ENCODE measurements at regions not wholly inside any gene's neighbourhood (a gene's known extent, or its start where the extent isn't known, plus 50 kb on each side); places are given as distances from the start of the nearest gene placed in this dataset.

- Histone ChIP-seq H3K27ac (ENCODE audit: low read depth) (no peak overlapping the region), H2AFZ (no peak overlapping the region), H3K36me3 (ENCODE audit: insufficient read depth) (no peaks in the 10 kb centered on the region), H3K79me2 (replicated peaks; ENCODE audit: insufficient read depth) (no peaks in the 10 kb centered on the region), H3F3A (replicated peaks; ENCODE audit: low read depth) (no peaks in the 10 kb centered on the region), H3K27me3 (ENCODE audit: insufficient read depth) (no peaks in the 10 kb centered on the region), H3K4me2 (no peak overlapping the region), H3K4me3 (no peak overlapping the region), H3K4me1 (ENCODE audit: insufficient read depth) (no peaks in the 10 kb centered on the region), H3K9me2 (ENCODE audit: insufficient read depth) (no peaks in the 10 kb centered on the region), H4K20me1 (replicated peaks; ENCODE audit: insufficient read depth) (no peaks in the 10 kb centered on the region)
- DNase-seq (ENCODE audit: low spot score), result no peak
- H3K4me1 Mint-ChIP-seq, result peaks cover 12% of the 10 kb centered on the region
- H3K27ac Mint-ChIP-seq, result no peak overlapping the region
- H3K9me3 Mint-ChIP-seq, result no peaks in the 10 kb centered on the region
- peaks cover 9% of the 10 kb centered on the region for H3K27me3 Mint-ChIP-seq (ENCODE audit: insufficient read depth, low read depth, poor library complexity)
- TF ChIP-seq STAT1 (IDR thresholded peaks at IDR 0.05; ENCODE audit: unreplicated experiment), result no peak
- ATAC-seq, result no peak
- no peak overlapping the region for H3K4me3 Mint-ChIP-seq
- H3K36me3 Mint-ChIP-seq (ENCODE audit: low read depth), result no peaks in the 10 kb centered on the region
Measured at GRCh38 chr10:132115732-132116131, 50.0 kb downstream of the JAKMIP3 start.

DNA sequence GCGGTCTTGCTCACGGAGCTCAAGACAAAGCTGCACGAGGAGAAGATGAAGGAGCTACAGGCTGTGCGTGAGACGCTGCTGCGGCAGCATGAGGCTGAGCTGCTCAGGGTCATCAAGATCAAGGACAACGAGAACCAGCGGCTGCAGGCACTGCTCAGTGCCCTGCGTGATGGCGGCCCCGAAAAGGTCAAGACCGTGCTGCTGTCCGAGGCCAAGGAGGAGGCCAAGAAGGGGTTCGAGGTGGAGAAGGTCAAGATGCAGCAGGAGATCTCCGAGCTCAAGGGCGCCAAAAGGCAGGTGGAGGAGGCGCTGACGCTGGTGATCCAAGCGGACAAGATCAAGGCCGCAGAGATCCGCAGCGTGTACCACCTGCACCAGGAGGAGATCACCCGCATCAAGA lies 51.4 kb downstream of the JAKMIP3 start:
- Histone ChIP-seq H3K4me3 (no peak overlapping the region), H3K4me1 (ENCODE audit: insufficient read depth) (no peaks in the 10 kb centered on the region), H3K79me2 (replicated peaks; ENCODE audit: insufficient read depth) (no peaks in the 10 kb centered on the region), H3K4me2 (no peak overlapping the region), H4K20me1 (replicated peaks; ENCODE audit: insufficient read depth) (no peaks in the 10 kb centered on the region), H3F3A (replicated peaks; ENCODE audit: low read depth) (no peaks in the 10 kb centered on the region), H3K36me3 (ENCODE audit: insufficient read depth) (no peaks in the 10 kb centered on the region), H3K27ac (ENCODE audit: low read depth) (no peak overlapping the region), H2AFZ (no peak overlapping the region), H3K27me3 (ENCODE audit: insufficient read depth) (no peaks in the 10 kb centered on the region), H3K9me2 (ENCODE audit: insufficient read depth) (no peaks in the 10 kb centered on the region)
- Mint-ChIP-seq H3K9me3 (no peaks in the 10 kb centered on the region), H3K4me3 (no peak overlapping the region), H3K27me3 (ENCODE audit: insufficient read depth, low read depth, poor library complexity) (peaks cover 7% of the 10 kb centered on the region), H3K4me1 (peaks cover 14% of the 10 kb centered on the region), H3K27ac (no peak overlapping the region), H3K36me3 (ENCODE audit: low read depth) (no peaks in the 10 kb centered on the region)
- ATAC-seq (no peak), DNase-seq (ENCODE audit: low spot score) (no peak)
- TF ChIP-seq ZNF114 (CRISPR knock-in tag; IDR thresholded peaks at IDR 0.05) (no peak), NANOG (IDR thresholded peaks at IDR 0.05; ENCODE audit: borderline replicate concordance) (no peak), EZH2phosphoT487 (IDR thresholded peaks at IDR 0.05; ENCODE audit: unreplicated experiment) (no peak), ZNF462 (CRISPR knock-in tag; IDR thresholded peaks at IDR 0.05) (no peak), JUNB (IDR thresholded peaks at IDR 0.05; ENCODE audit: unreplicated experiment) (no peak), CREB1 (CRISPR knock-in tag; IDR thresholded peaks at IDR 0.05; ENCODE audit: low read depth) (no peak), ETS1 (IDR thresholded peaks at IDR 0.05) (no peak), POLR2AphosphoS5 (IDR thresholded peaks at IDR 0.05; ENCODE audit: low read depth) (no peak), ZNF331 (CRISPR knock-in tag; IDR thresholded peaks at IDR 0.05; ENCODE audit: low read depth) (no peak), STAT1 (IDR thresholded peaks at IDR 0.05; ENCODE audit: unreplicated experiment) (no peak), EZH2 (IDR thresholded peaks at IDR 0.05; ENCODE audit: low read depth, unreplicated experiment) (no peak)
- TF ChIP-seq, protein P1, sequence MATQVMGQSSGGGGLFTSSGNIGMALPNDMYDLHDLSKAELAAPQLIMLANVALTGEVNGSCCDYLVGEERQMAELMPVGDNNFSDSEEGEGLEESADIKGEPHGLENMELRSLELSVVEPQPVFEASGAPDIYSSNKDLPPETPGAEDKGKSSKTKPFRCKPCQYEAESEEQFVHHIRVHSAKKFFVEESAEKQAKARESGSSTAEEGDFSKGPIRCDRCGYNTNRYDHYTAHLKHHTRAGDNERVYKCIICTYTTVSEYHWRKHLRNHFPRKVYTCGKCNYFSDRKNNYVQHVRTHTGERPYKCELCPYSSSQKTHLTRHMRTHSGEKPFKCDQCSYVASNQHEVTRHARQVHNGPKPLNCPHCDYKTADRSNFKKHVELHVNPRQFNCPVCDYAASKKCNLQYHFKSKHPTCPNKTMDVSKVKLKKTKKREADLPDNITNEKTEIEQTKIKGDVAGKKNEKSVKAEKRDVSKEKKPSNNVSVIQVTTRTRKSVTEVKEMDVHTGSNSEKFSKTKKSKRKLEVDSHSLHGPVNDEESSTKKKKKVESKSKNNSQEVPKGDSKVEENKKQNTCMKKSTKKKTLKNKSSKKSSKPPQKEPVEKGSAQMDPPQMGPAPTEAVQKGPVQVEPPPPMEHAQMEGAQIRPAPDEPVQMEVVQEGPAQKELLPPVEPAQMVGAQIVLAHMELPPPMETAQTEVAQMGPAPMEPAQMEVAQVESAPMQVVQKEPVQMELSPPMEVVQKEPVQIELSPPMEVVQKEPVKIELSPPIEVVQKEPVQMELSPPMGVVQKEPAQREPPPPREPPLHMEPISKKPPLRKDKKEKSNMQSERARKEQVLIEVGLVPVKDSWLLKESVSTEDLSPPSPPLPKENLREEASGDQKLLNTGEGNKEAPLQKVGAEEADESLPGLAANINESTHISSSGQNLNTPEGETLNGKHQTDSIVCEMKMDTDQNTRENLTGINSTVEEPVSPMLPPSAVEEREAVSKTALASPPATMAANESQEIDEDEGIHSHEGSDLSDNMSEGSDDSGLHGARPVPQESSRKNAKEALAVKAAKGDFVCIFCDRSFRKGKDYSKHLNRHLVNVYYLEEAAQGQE (IDR thresholded peaks at IDR 0.05; ENCODE audit: unreplicated experiment), result no peak
